Peyer's patch (tissue), 4 donors: ENCODE measurements at regions not wholly inside any gene's neighbourhood (a gene's known extent, or its start where the extent isn't known, plus 50 kb on each side); places are given as distances from the start of the nearest gene placed in this dataset.
A peak's percentile ranks its signal among the peaks of the same experiment; 100 is the strongest.

ENCODE experiments used
- DNase-seq, 3 donors: peaks; one replicate each; pipeline ENCODE4 v3.0.0-alpha.2; 2017 to 2019
- H3K27ac ChIP-seq, 4 donors: fragments of 200-600 bp; sonication (generic); one replicate each; pipeline ENCODE4 v1.5.1; 2016 to 2019
- H3K27me3 ChIP-seq, 2 donors: fragments of 200-600 bp; sonication (generic); one replicate each; pipeline ENCODE4 v1.5.1; 2019
- H3K36me3 ChIP-seq, 3 donors: fragments of 200-600 bp; sonication (generic); one replicate each; pipeline ENCODE4 v1.5.1; 2016 to 2019
- H3K4me1 ChIP-seq, 4 donors: fragments of 200-600 bp; sonication (generic); one replicate each; pipeline ENCODE4 v1.5.1; 2016 to 2019
- H3K4me3 ChIP-seq, 4 donors: fragments of 200-600 bp; sonication (generic); 1 replicate in 3 of 4; 2 replicates in 1 of 4; pipeline ENCODE4 v1.5.1; 2016 to 2019; ENCODE audit warnings: mild to moderate bottlenecking in 1 of 4
- H3K9me3 ChIP-seq, 4 donors: fragments of 200-600 bp; sonication (generic); one replicate each; pipeline ENCODE4 v1.5.1; 2016 to 2019; ENCODE audit warnings: mild to moderate bottlenecking in 1 of 4
- CTCF ChIP-seq, 6 experiments: fragments of 450-650 bp in 4 of 6; fragments of 200-600 bp in 2 of 6; sonication (generic) in 1 of 6; IDR thresholded peaks; one replicate each; pipeline ENCODE4 v1.5.1; 2017 to 2019; ENCODE audit warnings: antibody characterized with exemption in 6 of 6, mild to moderate bottlenecking in 3 of 6, moderate library complexity in 1 of 6
- POLR2A ChIP-seq, 2 donors: fragments of 450-650 bp; IDR thresholded peaks; one replicate each; pipeline ENCODE4 v1.5.1; 2017; ENCODE audit warnings: antibody characterized with exemption in 2 of 2, mild to moderate bottlenecking in 2 of 2, moderate library complexity in 2 of 2

GRCh38 chr20:4067600-4068261 lies 52.4 kb upstream of the RNF24 start:
- no peak for TF ChIP-seq POLR2A (IDR thresholded peaks at IDR 0.05)
- TF ChIP-seq CTCF (IDR thresholded peaks at IDR 0.05) = no peak
- Histone ChIP-seq H3K27me3 (no peaks in the 10 kb centered on the region), H3K4me1 (peaks cover 0 to 24% (median 3%) of the 10 kb centered on the region in 4 donors), H3K4me3 (no peak overlapping the region), H3K36me3 (no peaks in the 10 kb centered on the region), H3K27ac (no peak overlapping the region), H3K9me3 (no peaks in the 10 kb centered on the region)
- no peak for DNase-seq

DNA sequence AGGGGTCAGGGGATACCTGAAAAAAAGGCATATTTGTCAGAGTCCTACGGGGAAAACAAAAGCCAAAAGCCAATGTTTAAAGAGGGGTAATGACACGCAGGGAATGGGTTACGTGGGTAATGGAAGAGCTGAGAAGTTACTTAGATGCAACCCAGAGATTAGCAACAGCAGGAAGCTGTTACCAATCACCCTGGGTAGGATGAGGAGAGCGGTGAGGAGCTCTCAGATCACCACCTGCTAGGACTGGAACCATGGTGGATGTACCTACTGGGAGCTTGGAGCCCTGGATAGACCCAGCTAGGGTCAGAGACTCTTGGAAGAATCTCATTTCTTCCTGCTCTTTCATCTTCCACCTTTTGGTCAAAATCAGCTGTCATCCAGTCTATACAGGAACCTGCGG lies 51.2 kb upstream of the RNF24 start:
- no peak overlapping the region for H3K4me3 ChIP-seq
- peaks cover 0 to 24% (median 3%) of the 10 kb centered on the region in 4 donors for H3K4me1 ChIP-seq
- no peaks in the 10 kb centered on the region for H3K36me3 ChIP-seq
- no peak for DNase-seq
- H3K27me3 ChIP-seq = no peaks in the 10 kb centered on the region
- H3K9me3 ChIP-seq = no peaks in the 10 kb centered on the region
- TF ChIP-seq CTCF (IDR thresholded peaks at IDR 0.05) (no peak), POLR2A (IDR thresholded peaks at IDR 0.05) (no peak)
- no peak overlapping the region for H3K27ac ChIP-seq

- Histone ChIP-seq H3K4me3 (no peak overlapping the region), H3K36me3 (no peaks in the 10 kb centered on the region), H3K27me3 (no peaks in the 10 kb centered on the region), H3K9me3 (no peaks in the 10 kb centered on the region), H3K4me1 (peaks cover 0 to 24% (median 3%) of the 10 kb centered on the region in 4 donors), H3K27ac (peak overlapping the region in 1 of 4 donors; percentile 61)
- TF ChIP-seq POLR2A (IDR thresholded peaks at IDR 0.05) (no peak), CTCF (IDR thresholded peaks at IDR 0.05) (no peak)
- no peak for DNase-seq
Measured at GRCh38 chr20:4065391-4065844, 50.1 kb upstream of the RNF24 start.
